Gastroesophageal sphincter (tissue), 3 donors: ENCODE measurements at regions not wholly inside any gene's neighbourhood (a gene's known extent, or its start where the extent isn't known, plus 50 kb on each side); places are given as distances from the start of the nearest gene placed in this dataset.

ENCODE experiments used
- CTCF ChIP-seq, 4 experiments: fragments of 200-600 bp in 2 of 4; fragments of 450-650 bp in 2 of 4; sonication (generic) in 1 of 4; IDR thresholded peaks; one replicate each; pipeline ENCODE4 v1.5.1; 2017 to 2019; ENCODE audit warnings: antibody characterized with exemption in 4 of 4, mild to moderate bottlenecking in 2 of 4, moderate library complexity in 2 of 4
- EP300 ChIP-seq: sonication (generic); formaldehyde crosslinking; IDR thresholded peaks from one replicate; pipeline ENCODE4 v1.6.1; 2017; ENCODE audit warnings: antibody characterized with exemption, mild to moderate bottlenecking

GRCh38 chr5:171639966-171640365, 145.7 kb upstream of the SMIM23 start:
- TF ChIP-seq CTCF (IDR thresholded peaks at IDR 0.05) (no peak), EP300 (no peak)
